SJCRH30 (cell line): ENCODE measurements at regions not wholly inside any gene's neighbourhood (a gene's known extent, or its start where the extent isn't known, plus 50 kb on each side); places are given as distances from the start of the nearest gene placed in this dataset.

Source experiments
- DNase-seq, 2 experiments: peaks; one replicate each; pipeline ENCODE4 v3.0.0-alpha.2; 2015 to 2020
- H3K27ac ChIP-seq: fragments of 250-450 bp; sonication (Bioruptor Pico); 2 replicates; pipeline ENCODE4 v1.5.1; 2020; ENCODE audit warnings: mild to moderate bottlenecking, moderate library complexity
- H3K27me3 ChIP-seq: fragments of 250-450 bp; sonication (Bioruptor Pico); 2 replicates; pipeline ENCODE4 v1.5.1; 2020; ENCODE audit warnings: mild to moderate bottlenecking, moderate library complexity
- H3K36me3 ChIP-seq: fragments of 250-450 bp; sonication (Bioruptor Pico); 2 replicates; pipeline ENCODE4 v1.5.1; 2020; ENCODE audit warnings: mild to moderate bottlenecking, moderate library complexity
- H3K4me1 ChIP-seq: fragments of 250-450 bp; sonication (Bioruptor Pico); 2 replicates; pipeline ENCODE4 v1.5.1; 2020; ENCODE audit warnings: mild to moderate bottlenecking, moderate library complexity
- H3K4me3 ChIP-seq: fragments of 250-450 bp; sonication (Bioruptor Pico); 2 replicates; pipeline ENCODE4 v1.5.1; 2020; ENCODE audit warnings: mild to moderate bottlenecking, moderate library complexity
- H3K9me3 ChIP-seq: fragments of 250-450 bp; sonication (Bioruptor Pico); replicated peaks from 2 replicates; pipeline ENCODE4 v1.5.1; 2020; ENCODE audit warnings: mild to moderate bottlenecking, moderate library complexity

- no peaks in the 10 kb centered on the region for H3K36me3 ChIP-seq
- no peaks in the 10 kb centered on the region for H3K9me3 ChIP-seq
- no peaks in the 10 kb centered on the region for H3K4me1 ChIP-seq
- no peaks in the 10 kb centered on the region for H3K27me3 ChIP-seq
- no peak for DNase-seq
- H3K4me3 ChIP-seq, result no peak overlapping the region
- H3K27ac ChIP-seq, result no peak overlapping the region
Measured at GRCh38 chr14:86712176-86712575, 1182.2 kb downstream of the FLRT2 start.

GRCh38 chr14:86708846-86709339 lies 1178.9 kb downstream of the FLRT2 start:
- Histone ChIP-seq H3K4me3 (no peak overlapping the region), H3K9me3 (no peaks in the 10 kb centered on the region), H3K36me3 (no peaks in the 10 kb centered on the region), H3K27me3 (no peaks in the 10 kb centered on the region), H3K27ac (no peak overlapping the region), H3K4me1 (no peaks in the 10 kb centered on the region)
- DNase-seq, result no peak

DNA sequence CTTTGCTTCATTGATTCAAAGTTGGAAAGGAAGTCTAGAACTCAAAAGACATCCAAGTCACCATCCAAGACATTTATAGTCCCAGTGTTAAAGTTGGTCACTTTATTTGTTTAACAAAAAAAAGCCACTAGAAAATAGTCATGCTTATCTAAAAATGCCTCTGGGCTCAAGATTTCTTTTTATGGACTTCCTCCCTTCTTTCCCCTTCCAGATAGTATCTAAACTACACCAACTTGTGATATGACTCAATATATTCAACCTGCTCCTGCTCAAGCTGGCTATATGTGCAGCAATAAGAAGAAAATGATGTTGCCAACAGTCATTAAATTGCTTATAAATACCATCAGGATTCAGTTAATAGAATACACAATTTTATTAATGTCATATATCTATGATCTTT lies 1177.1 kb downstream of the FLRT2 start:
- H3K4me1 ChIP-seq, result no peaks in the 10 kb centered on the region
- H3K27me3 ChIP-seq, result no peaks in the 10 kb centered on the region
- DNase-seq, result no peak
- no peaks in the 10 kb centered on the region for H3K36me3 ChIP-seq
- H3K9me3 ChIP-seq, result no peaks in the 10 kb centered on the region
- H3K4me3 ChIP-seq, result no peak overlapping the region
- no peak overlapping the region for H3K27ac ChIP-seq

GRCh38 chr14:86683561-86683960 lies 1153.6 kb downstream of the FLRT2 start:
- H3K4me3 ChIP-seq, result no peak overlapping the region
- DNase-seq, result no peak
- no peak overlapping the region for H3K27ac ChIP-seq
- no peaks in the 10 kb centered on the region for H3K4me1 ChIP-seq
- no peaks in the 10 kb centered on the region for H3K27me3 ChIP-seq
- no peaks in the 10 kb centered on the region for H3K36me3 ChIP-seq
- no peaks in the 10 kb centered on the region for H3K9me3 ChIP-seq

DNA sequence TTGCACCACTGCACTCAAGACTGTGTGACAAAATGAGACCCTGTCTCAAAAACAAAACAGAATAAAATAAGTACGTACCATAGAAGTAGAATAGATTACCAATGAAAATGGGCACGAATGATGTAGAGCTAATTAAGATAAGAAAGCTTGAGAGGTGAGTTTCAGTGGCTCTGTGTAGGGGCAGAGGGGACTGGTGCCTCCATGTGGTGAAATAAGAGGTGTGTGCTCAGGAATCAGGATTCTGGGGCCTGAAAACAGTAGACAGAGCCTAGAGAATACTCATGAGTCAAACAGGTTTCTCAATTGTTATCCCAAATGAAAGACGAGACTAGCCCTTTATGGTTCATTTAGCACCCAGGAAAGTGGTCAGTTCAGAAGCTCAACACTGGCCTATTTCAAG lies 1145.1 kb downstream of the FLRT2 start:
- no peaks in the 10 kb centered on the region for H3K27me3 ChIP-seq
- H3K4me3 ChIP-seq, result no peak overlapping the region
- H3K4me1 ChIP-seq, result no peaks in the 10 kb centered on the region
- no peaks in the 10 kb centered on the region for H3K9me3 ChIP-seq
- no peak for DNase-seq
- H3K36me3 ChIP-seq, result no peaks in the 10 kb centered on the region
- no peak overlapping the region for H3K27ac ChIP-seq

DNA sequence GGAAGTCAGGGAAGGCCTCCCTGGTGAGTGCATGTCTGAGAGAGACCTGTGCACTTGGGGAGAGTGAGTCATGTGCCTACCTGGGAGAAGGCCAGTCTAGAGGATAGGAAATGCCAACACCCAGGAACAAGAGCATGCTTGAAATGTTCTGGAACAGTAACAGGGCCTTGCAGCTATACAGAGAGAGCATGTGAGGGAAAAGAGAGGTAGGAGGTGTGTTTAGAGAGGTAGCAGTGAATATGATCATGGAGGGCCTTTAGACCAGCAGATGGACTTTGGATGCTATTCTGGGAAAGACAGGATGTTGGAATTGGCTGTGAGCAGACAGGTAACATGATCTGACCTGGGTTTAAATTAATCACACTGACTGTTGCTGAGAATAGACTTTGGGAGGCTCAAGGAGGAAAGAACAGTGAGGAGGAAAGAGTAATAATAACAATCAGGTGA lies 1143.6 kb downstream of the FLRT2 start:
- Histone ChIP-seq H3K27ac (no peak overlapping the region), H3K9me3 (no peaks in the 10 kb centered on the region), H3K4me1 (no peaks in the 10 kb centered on the region), H3K27me3 (no peaks in the 10 kb centered on the region), H3K36me3 (no peaks in the 10 kb centered on the region), H3K4me3 (no peak overlapping the region)
- no peak for DNase-seq

GRCh38 chr14:86672080-86672479 lies 1142.1 kb downstream of the FLRT2 start:
- H3K27me3 ChIP-seq, result no peaks in the 10 kb centered on the region
- no peaks in the 10 kb centered on the region for H3K9me3 ChIP-seq
- no peaks in the 10 kb centered on the region for H3K36me3 ChIP-seq
- no peak overlapping the region for H3K4me3 ChIP-seq
- no peak for DNase-seq
- H3K27ac ChIP-seq, result no peak overlapping the region
- H3K4me1 ChIP-seq, result no peaks in the 10 kb centered on the region

- no peak for DNase-seq
- Histone ChIP-seq H3K9me3 (no peaks in the 10 kb centered on the region), H3K4me3 (no peak overlapping the region), H3K4me1 (no peaks in the 10 kb centered on the region), H3K36me3 (no peaks in the 10 kb centered on the region), H3K27ac (no peak overlapping the region), H3K27me3 (no peaks in the 10 kb centered on the region)
Measured at GRCh38 chr14:86665975-86666374, 1136.0 kb downstream of the FLRT2 start.

- DNase-seq, result no peak
- no peaks in the 10 kb centered on the region for H3K9me3 ChIP-seq
- no peaks in the 10 kb centered on the region for H3K4me1 ChIP-seq
- H3K27ac ChIP-seq, result no peak overlapping the region
- no peaks in the 10 kb centered on the region for H3K27me3 ChIP-seq
- H3K36me3 ChIP-seq, result no peaks in the 10 kb centered on the region
- no peak overlapping the region for H3K4me3 ChIP-seq
Measured at GRCh38 chr14:86662334-86662733, 1132.4 kb downstream of the FLRT2 start.

DNA sequence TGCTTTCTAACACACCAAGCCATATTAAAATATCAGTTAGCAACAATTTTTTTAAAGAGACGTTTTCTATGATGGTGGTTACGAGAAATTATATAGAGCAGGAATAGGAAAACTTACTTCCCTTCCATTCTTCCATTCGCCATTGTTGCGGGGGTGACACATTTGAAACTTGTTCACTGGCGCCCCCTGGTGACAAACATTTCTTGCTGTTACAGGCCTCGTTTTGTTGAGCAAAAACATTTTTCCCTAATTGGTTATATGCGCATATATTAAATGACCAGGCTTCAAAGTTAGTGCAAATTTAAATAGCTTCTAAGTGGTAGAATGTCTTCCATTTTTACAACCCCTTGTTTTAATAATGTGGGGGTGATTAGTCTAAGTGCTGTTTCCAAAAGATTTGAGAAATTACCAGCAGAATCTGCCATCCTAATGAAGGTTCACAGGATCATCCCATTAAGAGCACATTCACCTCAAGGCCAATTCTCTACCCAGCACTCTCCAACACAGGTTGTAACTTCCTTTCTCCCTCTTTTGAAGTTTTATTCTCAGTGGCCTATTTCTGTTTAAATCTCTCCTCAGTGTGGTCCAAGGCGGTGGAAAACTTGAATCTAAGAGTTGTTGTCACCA lies 1124.7 kb downstream of the FLRT2 start:
- peak; percentile 58 to 78 for DNase-seq
- Histone ChIP-seq H3K4me1 (no peaks in the 10 kb centered on the region), H3K27me3 (no peaks in the 10 kb centered on the region), H3K36me3 (no peaks in the 10 kb centered on the region), H3K27ac (no peak overlapping the region), H3K9me3 (no peaks in the 10 kb centered on the region), H3K4me3 (no peak overlapping the region)

GRCh38 chr14:86652526-86652925 lies 1122.6 kb downstream of the FLRT2 start:
- DNase-seq, result no peak
- H3K36me3 ChIP-seq, result no peaks in the 10 kb centered on the region
- no peaks in the 10 kb centered on the region for H3K9me3 ChIP-seq
- H3K27ac ChIP-seq, result no peak overlapping the region
- H3K4me1 ChIP-seq, result no peaks in the 10 kb centered on the region
- no peaks in the 10 kb centered on the region for H3K27me3 ChIP-seq
- H3K4me3 ChIP-seq, result no peak overlapping the region

DNA sequence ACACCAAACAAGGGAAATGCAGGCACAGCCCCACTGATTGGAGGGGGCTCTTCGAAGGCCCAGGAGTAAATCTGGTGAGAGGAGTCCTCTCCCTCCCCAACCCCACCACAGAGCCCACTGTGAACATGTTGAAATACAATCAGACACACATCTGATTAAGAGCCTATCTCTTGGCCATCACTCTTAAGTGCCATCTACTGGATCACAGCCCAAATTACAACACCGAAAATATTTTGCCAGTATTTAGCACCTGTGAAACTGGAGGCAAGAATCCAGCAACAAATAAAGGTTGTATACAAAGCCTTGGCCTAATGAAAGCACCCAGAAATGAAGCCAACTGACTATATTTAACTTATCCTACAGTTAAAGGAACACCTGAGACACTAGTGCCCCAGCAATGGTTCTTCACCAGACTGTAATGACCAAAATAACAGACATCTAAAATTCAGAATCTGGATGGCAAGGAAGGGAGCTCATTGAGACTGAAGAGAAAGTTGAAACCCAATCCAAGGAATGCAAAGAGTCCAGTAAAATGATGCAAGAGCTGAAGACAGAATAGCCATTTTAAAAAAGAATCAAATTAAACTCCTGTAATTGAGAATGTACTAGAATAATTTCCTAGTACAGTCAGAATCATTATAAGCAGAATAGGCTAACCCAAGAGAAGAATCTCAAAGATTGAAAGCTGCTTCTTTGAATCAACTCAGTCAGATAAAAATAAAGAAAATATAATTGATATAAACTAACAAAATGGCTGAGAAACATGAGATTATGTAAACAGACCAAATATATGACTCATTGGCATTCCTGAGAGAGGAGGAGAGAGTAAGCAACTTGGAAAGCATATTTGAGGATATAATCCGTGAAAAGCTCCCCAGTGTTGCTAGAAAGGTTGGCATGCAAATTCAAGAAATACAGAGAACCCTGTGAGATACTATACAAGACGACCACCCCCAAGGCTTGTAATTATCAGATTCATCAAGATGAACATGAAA lies 1117.0 kb downstream of the FLRT2 start:
- no peak overlapping the region for H3K27ac ChIP-seq
- no peak overlapping the region for H3K4me3 ChIP-seq
- no peaks in the 10 kb centered on the region for H3K27me3 ChIP-seq
- no peaks in the 10 kb centered on the region for H3K4me1 ChIP-seq
- DNase-seq, result peak in 1 of 2 experiments; percentile 6
- H3K9me3 ChIP-seq, result no peaks in the 10 kb centered on the region; the same call in 1 of the 2 replicates
- H3K36me3 ChIP-seq, result no peaks in the 10 kb centered on the region

GRCh38 chr14:86646125-86646524 lies 1116.2 kb downstream of the FLRT2 start:
- no peaks in the 10 kb centered on the region for H3K4me1 ChIP-seq
- no peaks in the 10 kb centered on the region for H3K36me3 ChIP-seq
- no peak overlapping the region for H3K4me3 ChIP-seq
- no peaks in the 10 kb centered on the region; the same call in 1 of the 2 replicates for H3K9me3 ChIP-seq
- DNase-seq, result no peak
- no peaks in the 10 kb centered on the region for H3K27me3 ChIP-seq
- H3K27ac ChIP-seq, result no peak overlapping the region

GRCh38 chr14:86641310-86641709 lies 1111.4 kb downstream of the FLRT2 start:
- no peaks in the 10 kb centered on the region for H3K36me3 ChIP-seq
- no peak overlapping the region for H3K4me3 ChIP-seq
- H3K27me3 ChIP-seq, result no peaks in the 10 kb centered on the region

DNA sequence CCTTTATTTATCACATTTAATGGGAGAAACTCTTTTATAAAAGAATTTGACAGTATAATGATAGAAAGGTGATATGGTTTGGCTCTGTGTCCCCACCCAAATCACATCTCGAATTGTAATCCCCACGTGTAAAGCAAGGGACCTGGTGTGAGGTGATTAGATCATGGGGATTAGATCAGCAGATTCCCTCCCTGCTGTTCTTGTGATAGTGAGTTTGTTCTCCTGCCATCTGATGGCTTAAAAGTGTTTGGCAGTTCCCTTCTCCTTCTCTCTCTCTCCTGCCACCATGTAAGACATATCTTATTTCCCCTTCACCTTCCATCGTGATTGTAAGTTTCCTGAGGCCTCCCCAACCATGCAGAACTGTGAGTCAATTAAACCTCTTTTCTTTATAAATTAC lies 1110.3 kb downstream of the FLRT2 start:
- no peak overlapping the region for H3K4me3 ChIP-seq
- H3K4me1 ChIP-seq, result no peaks in the 10 kb centered on the region
- no peaks in the 10 kb centered on the region for H3K27me3 ChIP-seq
- H3K27ac ChIP-seq, result no peak overlapping the region
- H3K9me3 ChIP-seq, result no peaks in the 10 kb centered on the region
- no peak for DNase-seq
- H3K36me3 ChIP-seq, result no peaks in the 10 kb centered on the region

More at GRCh38 chr14:86641310-86641709, 1111.4 kb downstream of the FLRT2 start:
- no peak for DNase-seq
- Histone ChIP-seq H3K4me1 (no peaks in the 10 kb centered on the region), H3K9me3 (no peaks in the 10 kb centered on the region), H3K27ac (no peak overlapping the region)
